BLaER1 (cell line): ENCODE measurements at regions not wholly inside any gene's neighbourhood (a gene's known extent, or its start where the extent isn't known, plus 50 kb on each side); places are given as distances from the start of the nearest gene placed in this dataset.

Source experiments
- H3K27ac ChIP-seq: shearing (Covaris generic); formaldehyde crosslinking; 2 replicates; pipeline ENCODE4 v1.8.1; 2022
- H3K27me3 ChIP-seq: shearing (Covaris generic); formaldehyde crosslinking; 2 replicates; pipeline ENCODE4 v1.8.1; 2022
- H3K36me3 ChIP-seq: shearing (Covaris generic); formaldehyde crosslinking; 2 replicates; pipeline ENCODE4 v1.8.1; 2022
- H3K4me1 ChIP-seq: shearing (Covaris generic); formaldehyde crosslinking; 2 replicates; pipeline ENCODE4 v1.8.1; 2022
- H3K4me2 ChIP-seq: shearing (Covaris generic); formaldehyde crosslinking; 2 replicates; pipeline ENCODE4 v1.8.1; 2022
- H3K4me3 ChIP-seq: shearing (Covaris generic); formaldehyde crosslinking; 2 replicates; pipeline ENCODE4 v1.8.1; 2022
- H3K9ac ChIP-seq: shearing (Covaris generic); formaldehyde crosslinking; 2 replicates; pipeline ENCODE4 v1.8.1; 2022
- H3K9me3 ChIP-seq: shearing (Covaris generic); formaldehyde crosslinking; 2 replicates; pipeline ENCODE4 v1.8.1; 2022
- H4K20me1 ChIP-seq: shearing (Covaris generic); formaldehyde crosslinking; 2 replicates; pipeline ENCODE4 v1.8.1; 2022
- Cebpa-rat ChIP-seq: shearing (Covaris generic); IDR thresholded peaks from 2 replicates; pipeline ENCODE4 v1.8.1; 2022

DNA sequence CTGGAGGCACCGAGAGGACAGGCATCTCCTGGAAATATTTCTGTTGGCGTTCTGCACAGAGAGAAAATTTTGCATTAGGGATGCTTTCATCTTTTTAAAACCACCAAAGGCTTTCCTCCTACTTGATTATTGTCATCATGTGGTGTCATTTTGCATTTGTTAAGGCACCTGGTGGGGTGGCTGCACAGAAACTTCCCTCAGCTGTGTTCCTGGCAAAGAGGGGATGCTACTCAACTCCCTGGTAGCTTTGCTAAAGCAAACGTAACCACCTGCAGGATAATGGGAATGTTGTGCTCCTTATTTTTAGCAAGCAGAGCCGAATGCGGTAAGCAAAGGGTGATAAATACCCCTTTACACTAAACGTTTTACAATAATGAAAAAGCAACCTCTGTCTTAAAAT, 229.8 kb downstream of the STIM2 start:
- Histone ChIP-seq H3K27ac (no peak overlapping the region), H3K4me2 (no peak overlapping the region), H3K4me1 (peaks cover 14% of the 10 kb centered on the region)

DNA sequence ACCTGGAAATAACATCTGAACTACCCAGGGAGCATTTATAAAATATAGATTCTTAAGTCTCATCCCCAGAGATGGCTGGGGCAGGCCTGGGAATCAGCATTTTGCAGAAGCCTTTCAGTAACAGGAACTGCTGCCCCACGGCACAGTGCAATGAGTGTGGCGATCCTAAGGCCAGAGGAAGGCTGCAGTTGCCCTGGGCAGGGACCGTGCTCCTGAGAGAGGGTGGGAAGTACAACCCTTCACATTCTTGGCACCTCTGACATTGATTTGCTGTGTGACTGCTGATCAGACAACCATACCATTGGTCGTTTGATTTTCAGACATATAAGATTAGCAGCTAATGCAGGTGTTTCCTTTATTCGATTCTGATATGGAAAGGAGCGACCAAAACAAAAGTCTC, 233.6 kb downstream of the STIM2 start:
- peaks cover 7% of the 10 kb centered on the region for H3K4me1 ChIP-seq
- H3K9ac ChIP-seq = no peak overlapping the region
- H3K9me3 ChIP-seq = no peaks in the 10 kb centered on the region
- H4K20me1 ChIP-seq = no peaks in the 10 kb centered on the region
- no peaks in the 10 kb centered on the region for H3K27me3 ChIP-seq
- TF ChIP-seq Cebpa-rat = no peak
- H3K27ac ChIP-seq = no peak overlapping the region
- H3K4me2 ChIP-seq = peak overlapping the region; percentile 33
- H3K4me3 ChIP-seq = no peak overlapping the region
- no peaks in the 10 kb centered on the region for H3K36me3 ChIP-seq

More for the DNA sequence above, 229.8 kb downstream of the STIM2 start:
- Histone ChIP-seq H3K9me3 (0 out of 2 replicates have a peak, but pooled peaks cover 4% of the 10 kb centered on the region), H3K9ac (no peak overlapping the region), H4K20me1 (no peaks in the 10 kb centered on the region), H3K36me3 (no peaks in the 10 kb centered on the region), H3K27me3 (peaks cover 6% of the 10 kb centered on the region), H3K4me3 (no peak overlapping the region)
- TF ChIP-seq Cebpa-rat = no peak

DNA sequence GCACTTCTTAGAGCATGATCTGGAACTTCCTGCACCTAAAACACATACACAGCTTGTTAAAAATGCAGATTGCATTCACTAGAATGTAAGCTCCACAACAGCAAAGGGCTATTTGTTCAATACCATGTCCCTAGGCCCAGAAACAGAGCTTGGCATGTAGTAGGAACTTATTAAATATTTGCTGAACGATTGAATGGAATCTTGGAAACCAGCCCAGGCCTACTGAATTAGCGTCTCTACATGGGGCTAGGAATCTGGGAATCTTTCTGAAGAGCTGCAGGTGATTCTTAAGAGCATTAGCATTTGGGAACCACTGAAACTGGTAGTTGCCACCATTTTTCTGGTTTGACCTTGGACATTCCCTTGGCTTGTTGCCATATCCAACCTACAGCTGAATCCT, 234.1 kb downstream of the STIM2 start:
- Histone ChIP-seq H3K27me3 (no peaks in the 10 kb centered on the region), H3K4me2 (0 out of 2 replicates have a peak overlapping the region, but pooled peaks have one; percentile 33), H3K36me3 (no peaks in the 10 kb centered on the region), H3K9ac (no peak overlapping the region), H3K9me3 (no peaks in the 10 kb centered on the region), H3K4me3 (no peak overlapping the region), H3K4me1 (peaks cover 7% of the 10 kb centered on the region), H3K27ac (no peak overlapping the region), H4K20me1 (no peaks in the 10 kb centered on the region)
- TF ChIP-seq Cebpa-rat = no peak

DNA sequence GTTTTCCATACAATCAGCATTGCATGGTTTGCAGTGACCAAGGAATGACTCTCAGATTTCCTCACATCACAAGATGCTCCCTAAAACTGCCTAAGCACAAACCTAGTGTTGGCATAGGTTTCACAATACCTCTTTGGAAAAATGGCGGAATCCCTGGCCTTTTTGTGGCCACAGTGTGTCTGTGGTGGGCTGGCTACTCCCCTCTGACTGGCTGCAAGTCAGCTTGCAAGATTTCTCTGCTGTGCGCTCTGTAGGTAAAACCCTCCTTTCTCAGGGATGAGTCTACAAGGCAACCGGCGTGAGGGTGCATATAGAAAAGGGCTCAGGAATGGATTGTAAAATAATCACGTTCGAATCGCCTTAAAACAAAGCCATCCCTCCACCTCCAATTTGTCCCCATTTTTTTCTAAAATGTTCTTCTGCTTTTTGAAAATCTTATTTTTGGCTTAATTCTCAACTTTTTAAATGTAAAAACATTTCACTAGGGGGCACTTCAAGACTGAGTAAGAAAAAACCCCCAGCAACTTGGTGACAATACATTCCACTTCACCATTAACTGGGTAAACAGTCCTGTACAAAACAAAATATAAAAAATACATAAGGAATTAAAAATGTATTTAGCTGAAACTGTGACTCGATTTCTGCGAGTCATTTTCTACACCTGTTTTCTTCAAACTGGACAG, 235.6 kb downstream of the STIM2 start:
- Histone ChIP-seq H3K36me3 (no peaks in the 10 kb centered on the region), H3K4me1 (peaks cover 7% of the 10 kb centered on the region), H3K27ac (no peak overlapping the region), H3K9ac (no peak overlapping the region), H3K4me2 (no peak overlapping the region), H3K9me3 (no peaks in the 10 kb centered on the region), H3K4me3 (no peak overlapping the region), H3K27me3 (no peaks in the 10 kb centered on the region), H4K20me1 (no peaks in the 10 kb centered on the region)
- TF ChIP-seq Cebpa-rat = no peak

DNA sequence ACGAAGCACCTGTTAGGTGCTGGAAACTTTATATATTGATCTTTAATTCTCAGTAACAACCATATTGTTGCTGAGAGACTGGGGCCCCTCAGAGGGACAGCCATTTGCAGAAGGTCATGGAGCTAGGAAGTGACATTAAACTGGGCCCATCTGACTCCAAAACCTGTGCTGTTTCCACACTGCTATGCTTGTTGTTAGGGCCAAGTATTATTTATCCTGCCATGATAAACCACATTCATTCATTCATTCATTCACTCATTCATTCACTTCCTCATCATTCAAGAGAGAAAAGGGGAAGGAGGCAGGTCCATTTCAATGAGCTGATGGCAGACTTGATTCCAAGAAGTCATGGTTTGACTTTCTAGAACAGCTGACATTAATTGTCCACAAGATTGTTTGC, 237.4 kb downstream of the STIM2 start:
- H3K9ac ChIP-seq = no peak overlapping the region
- H3K4me2 ChIP-seq = no peak overlapping the region
- H3K27me3 ChIP-seq = no peaks in the 10 kb centered on the region
- H3K9me3 ChIP-seq = no peaks in the 10 kb centered on the region
- no peak overlapping the region for H3K4me3 ChIP-seq
- H3K4me1 ChIP-seq = peaks cover 7% of the 10 kb centered on the region
- H3K27ac ChIP-seq = no peak overlapping the region
- H3K36me3 ChIP-seq = no peaks in the 10 kb centered on the region
- no peaks in the 10 kb centered on the region for H4K20me1 ChIP-seq
- no peak for TF ChIP-seq Cebpa-rat

DNA sequence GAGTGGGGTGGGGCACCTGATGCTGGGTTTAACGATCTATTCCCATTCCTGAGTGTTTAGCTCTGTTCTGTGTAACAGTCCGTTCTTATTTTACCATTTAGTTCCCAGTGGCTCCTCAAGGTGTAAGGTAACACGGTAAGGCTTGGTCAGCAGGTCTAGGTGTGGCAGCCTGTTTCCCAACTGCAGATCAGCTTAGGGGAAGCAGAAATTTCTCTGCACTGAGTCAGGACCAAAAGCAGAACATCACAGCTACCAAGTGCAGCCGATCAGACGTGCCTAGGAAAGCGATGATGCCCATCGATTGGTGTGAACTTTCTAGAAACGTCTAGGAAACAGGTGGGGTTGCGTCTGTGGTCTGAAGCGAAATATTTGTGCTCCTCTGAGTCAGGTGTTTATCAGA, 240.1 kb downstream of the STIM2 start:
- Histone ChIP-seq H3K36me3 (no peaks in the 10 kb centered on the region), H3K4me2 (no peak overlapping the region), H3K4me1 (no peaks in the 10 kb centered on the region), H3K27me3 (no peaks in the 10 kb centered on the region), H3K9me3 (no peaks in the 10 kb centered on the region), H4K20me1 (no peaks in the 10 kb centered on the region), H3K9ac (no peak overlapping the region), H3K4me3 (no peak overlapping the region), H3K27ac (no peak overlapping the region)
- TF ChIP-seq Cebpa-rat = no peak

DNA sequence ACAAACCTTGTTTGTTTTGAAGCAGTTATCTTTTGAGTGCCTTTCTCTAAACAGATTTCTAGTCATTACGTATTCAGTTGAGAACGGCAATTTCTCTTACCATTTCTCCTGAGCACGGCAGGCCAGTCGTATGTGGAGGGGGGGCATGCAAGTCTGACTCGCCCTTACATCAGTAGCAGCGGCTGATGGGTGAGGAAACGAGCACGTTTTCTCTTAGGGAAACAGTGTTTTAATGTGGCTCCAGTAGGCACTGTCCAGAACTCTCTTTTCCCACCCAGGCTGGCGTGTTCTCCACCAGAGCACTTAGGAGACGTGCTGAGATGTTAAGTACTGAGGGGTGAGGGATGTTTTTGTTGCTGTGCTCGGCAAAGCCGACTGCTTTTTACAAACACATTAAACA, 240.5 kb downstream of the STIM2 start:
- no peak overlapping the region for H3K4me3 ChIP-seq
- no peaks in the 10 kb centered on the region for H3K4me1 ChIP-seq
- H3K9me3 ChIP-seq = no peaks in the 10 kb centered on the region
- no peaks in the 10 kb centered on the region for H3K27me3 ChIP-seq
- H3K9ac ChIP-seq = no peak overlapping the region
- no peak overlapping the region for H3K27ac ChIP-seq
- no peaks in the 10 kb centered on the region for H3K36me3 ChIP-seq
- no peak overlapping the region for H3K4me2 ChIP-seq
- TF ChIP-seq Cebpa-rat = no peak
- no peaks in the 10 kb centered on the region for H4K20me1 ChIP-seq

DNA sequence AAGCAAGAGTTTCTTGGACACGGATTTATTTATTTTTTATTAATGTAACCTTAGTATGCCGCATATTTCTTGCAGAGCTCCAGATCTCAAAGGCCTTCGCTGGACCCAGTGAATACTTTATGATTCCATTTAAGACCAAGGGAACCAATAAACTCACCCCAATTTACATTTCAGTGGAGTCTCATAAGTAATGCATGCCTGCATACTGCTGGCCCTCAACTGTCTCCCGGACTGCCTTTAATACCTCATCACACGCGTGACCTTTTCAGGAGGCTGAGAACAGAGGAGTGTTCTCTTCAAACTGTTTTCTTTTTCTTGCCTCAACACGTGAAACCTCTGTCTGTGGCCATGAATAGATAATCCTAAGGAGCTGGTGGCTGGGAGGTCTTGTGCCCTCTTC, 240.9 kb downstream of the STIM2 start:
- Histone ChIP-seq H3K4me2 (no peak overlapping the region), H3K36me3 (no peaks in the 10 kb centered on the region), H3K9ac (no peak overlapping the region), H4K20me1 (no peaks in the 10 kb centered on the region), H3K9me3 (no peaks in the 10 kb centered on the region), H3K27me3 (no peaks in the 10 kb centered on the region), H3K4me1 (no peaks in the 10 kb centered on the region), H3K4me3 (no peak overlapping the region), H3K27ac (no peak overlapping the region)
- no peak for TF ChIP-seq Cebpa-rat

DNA sequence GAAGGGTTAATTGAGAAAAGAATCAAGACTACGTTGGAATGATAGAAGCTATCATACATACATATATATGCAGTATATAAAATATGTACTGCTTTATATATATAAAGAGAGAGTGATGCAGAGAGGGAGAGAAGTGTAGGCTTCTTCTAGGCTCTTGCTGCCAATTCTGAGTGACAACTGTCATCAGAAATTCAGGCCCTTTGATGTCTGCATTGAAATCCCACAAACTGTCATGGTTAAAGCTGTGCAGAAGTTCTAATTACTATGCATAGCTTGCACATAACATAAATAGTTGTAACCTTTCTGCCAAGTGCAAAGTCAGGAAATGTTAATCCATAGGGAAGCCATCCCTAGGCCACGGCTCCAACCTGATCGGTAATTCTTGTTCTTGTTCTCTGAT, 251.0 kb downstream of the STIM2 start:
- Histone ChIP-seq H3K9me3 (no peaks in the 10 kb centered on the region), H3K4me2 (no peak overlapping the region), H3K4me1 (no peaks in the 10 kb centered on the region), H3K4me3 (no peak overlapping the region), H3K27me3 (no peaks in the 10 kb centered on the region), H3K27ac (no peak overlapping the region), H4K20me1 (no peaks in the 10 kb centered on the region), H3K9ac (no peak overlapping the region), H3K36me3 (no peaks in the 10 kb centered on the region)
- TF ChIP-seq Cebpa-rat = no peak

DNA sequence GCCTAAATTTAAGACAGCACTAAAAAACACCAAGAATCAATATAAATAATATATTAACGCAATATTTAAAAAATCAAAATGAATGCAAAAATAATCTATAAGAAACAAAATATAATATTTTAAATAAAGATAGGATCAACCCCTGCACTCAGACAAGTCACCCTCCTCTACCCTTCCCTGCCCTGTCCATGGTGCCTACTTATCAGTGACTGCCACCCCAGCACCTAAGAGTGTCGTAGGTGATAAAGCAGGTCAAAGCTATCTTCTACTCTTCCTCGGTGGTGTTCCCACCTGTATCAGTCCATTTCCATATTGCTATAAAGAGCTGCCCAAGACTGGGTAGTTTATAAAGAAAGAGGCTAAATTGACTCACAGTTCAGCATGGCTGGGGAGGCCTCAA, 251.9 kb downstream of the STIM2 start:
- TF ChIP-seq Cebpa-rat = no peak
- Histone ChIP-seq H3K4me1 (no peaks in the 10 kb centered on the region), H3K9me3 (no peaks in the 10 kb centered on the region), H3K27ac (no peak overlapping the region), H3K4me2 (no peak overlapping the region), H3K27me3 (no peaks in the 10 kb centered on the region), H4K20me1 (no peaks in the 10 kb centered on the region), H3K4me3 (no peak overlapping the region), H3K36me3 (no peaks in the 10 kb centered on the region), H3K9ac (no peak overlapping the region)

DNA sequence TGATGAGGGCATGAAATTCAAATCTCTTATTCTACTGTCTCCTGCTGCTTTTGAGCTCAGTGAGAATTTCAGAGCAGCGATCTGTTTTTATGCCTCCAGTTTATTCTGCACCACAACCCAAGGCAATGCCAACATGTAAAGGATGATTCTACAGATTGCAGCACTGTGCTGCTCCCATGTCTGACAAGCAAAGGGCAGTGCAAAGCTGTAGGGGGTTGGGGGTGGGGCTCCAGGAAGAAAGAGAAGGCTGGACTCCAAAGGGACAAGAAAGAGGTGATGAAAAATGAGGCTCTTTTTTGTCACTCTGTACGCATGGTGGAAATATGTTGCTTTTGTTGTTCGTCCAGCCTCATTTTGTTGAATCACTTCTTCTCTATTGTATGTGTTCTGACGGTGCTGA, 254.6 kb downstream of the STIM2 start:
- Histone ChIP-seq H3K9ac (no peak overlapping the region), H3K4me1 (no peaks in the 10 kb centered on the region), H4K20me1 (no peaks in the 10 kb centered on the region)

More for the DNA sequence above, 254.6 kb downstream of the STIM2 start:
- TF ChIP-seq Cebpa-rat = no peak
- Histone ChIP-seq H3K9me3 (no peaks in the 10 kb centered on the region), H3K27ac (no peak overlapping the region), H3K4me2 (no peak overlapping the region), H3K4me3 (no peak overlapping the region), H3K36me3 (no peaks in the 10 kb centered on the region), H3K27me3 (no peaks in the 10 kb centered on the region)
